Hepatocyte (in vitro differentiated cells): ENCODE measurements at regions not wholly inside any gene's neighbourhood (a gene's known extent, or its start where the extent isn't known, plus 50 kb on each side); places are given as distances from the start of the nearest gene placed in this dataset.

ENCODE experiments used
- DNase-seq: peaks from one replicate; pipeline ENCODE4 v3.0.0-alpha.2; 2016; ENCODE audit warnings: low spot score
- H2AFZ ChIP-seq: fragments of 200-600 bp; sonication (generic); 2 replicates; pipeline ENCODE4 v1.6.0; 2016; ENCODE audit warnings: antibody characterized with exemption, mild to moderate bottlenecking
- H3K27ac ChIP-seq: fragments of 200-600 bp; sonication (generic); 2 replicates; pipeline ENCODE4 v1.5.1; 2016; ENCODE audit warnings: mild to moderate bottlenecking
- H3K27me3 ChIP-seq: fragments of 200-600 bp; sonication (generic); 2 replicates; pipeline ENCODE4 v1.6.1; 2016
- H3K36me3 ChIP-seq: fragments of 200-600 bp; sonication (generic); replicated peaks from 2 replicates; pipeline ENCODE4 v1.5.1; 2016; ENCODE audit warnings: low read depth; ENCODE audit not compliant: insufficient read depth
- H3K4me1 ChIP-seq: fragments of 200-600 bp; sonication (generic); 2 replicates; pipeline ENCODE4 v1.5.1; 2016; ENCODE audit warnings: mild to moderate bottlenecking, moderate library complexity; ENCODE audit not compliant: insufficient read depth
- H3K4me2 ChIP-seq: fragments of 200-600 bp; sonication (generic); 2 replicates; pipeline ENCODE4 v1.6.0; 2016
- H3K4me3 ChIP-seq: fragments of 200-600 bp; sonication (generic); 2 replicates; pipeline ENCODE4 v1.5.1; 2016; ENCODE audit warnings: mild to moderate bottlenecking
- H3K79me2 ChIP-seq: fragments of 200-600 bp; sonication (generic); 2 replicates; pipeline ENCODE4 v1.6.0; 2017; ENCODE audit warnings: mild to moderate bottlenecking
- H3K9me2 ChIP-seq: fragments of 200-600 bp; sonication (generic); replicated peaks from 2 replicates; pipeline ENCODE4 v1.6.0; 2017; ENCODE audit warnings: mild to moderate bottlenecking; ENCODE audit not compliant: insufficient read depth
- H3K9me3 ChIP-seq: fragments of 200-600 bp; sonication (generic); 2 replicates; pipeline ENCODE4 v1.5.1; 2016; ENCODE audit warnings: low read depth, mild to moderate bottlenecking
- H4K20me1 ChIP-seq: fragments of 200-600 bp; sonication (generic); 2 replicates; pipeline ENCODE4 v1.6.0; 2016; ENCODE audit warnings: mild to moderate bottlenecking; ENCODE audit not compliant: insufficient read depth, poor library complexity, severe bottlenecking
- CTCF ChIP-seq: fragments of 200-600 bp; sonication (generic); IDR thresholded peaks from 2 replicates; pipeline ENCODE4 v1.5.1; 2016; ENCODE audit warnings: antibody characterized with exemption, mild to moderate bottlenecking; ENCODE audit not compliant: poor library complexity
- EZH2 ChIP-seq: fragments of 200-600 bp; sonication (generic); IDR thresholded peaks from 2 replicates; pipeline ENCODE4 v1.6.1; 2016; ENCODE audit warnings: antibody characterized with exemption, mild to moderate bottlenecking, borderline replicate concordance
- EZH2phosphoT487 ChIP-seq: fragments of 200-600 bp; sonication (generic); IDR thresholded peaks from one replicate; pipeline ENCODE4 v1.6.1; 2018; ENCODE audit warnings: antibody characterized with exemption, mild to moderate bottlenecking, low read depth, moderate library complexity; ENCODE audit not compliant: unreplicated experiment, severe bottlenecking
- WGBS: methylation state at CpG from one replicate; pipeline ENCODE4 v1.1.6; 2016; ENCODE audit warnings: low lambda C conversion rate; ENCODE audit errors: missing lambda C conversion rate; 5-methylcytosine and 5-hydroxymethylcytosine counted together

- Histone ChIP-seq H3K9me3 (no peaks in the 10 kb centered on the region), H3K4me3 (no peak overlapping the region), H2AFZ (no peak overlapping the region), H3K27ac (no peak overlapping the region), H3K36me3 (no peaks in the 10 kb centered on the region), H3K79me2 (no peaks in the 10 kb centered on the region), H3K4me1 (no peaks in the 10 kb centered on the region), H3K4me2 (no peak overlapping the region), H4K20me1 (no peaks in the 10 kb centered on the region), H3K27me3 (peaks cover 6% of the 10 kb centered on the region), H3K9me2 (no peaks in the 10 kb centered on the region)
- 85% methylated on average over 10 of the region's 10 CpGs for WGBS
- TF ChIP-seq CTCF = no peak
- TF ChIP-seq EZH2phosphoT487 = no peak
- TF ChIP-seq EZH2 = no peak
- DNase-seq = no peak
Measured at GRCh38 chr7:98703916-98704315, 86.8 kb downstream of the NPTX2 start.

GRCh38 chr7:98705626-98706025 is 88.5 kb downstream of the NPTX2 start:
- no peak for DNase-seq

GRCh38 chr7:98707076-98707475 is 90.0 kb downstream of the NPTX2 start:
- Histone ChIP-seq H3K4me2 (no peak overlapping the region), H3K9me3 (no peaks in the 10 kb centered on the region), H3K36me3 (no peaks in the 10 kb centered on the region), H3K27me3 (peaks cover 6% of the 10 kb centered on the region), H3K4me1 (no peaks in the 10 kb centered on the region), H4K20me1 (no peaks in the 10 kb centered on the region), H3K4me3 (no peak overlapping the region), H3K9me2 (no peaks in the 10 kb centered on the region), H2AFZ (no peak overlapping the region), H3K27ac (no peak overlapping the region), H3K79me2 (no peaks in the 10 kb centered on the region)
- TF ChIP-seq EZH2 (no peak), EZH2phosphoT487 (no peak), CTCF (no peak)
- 82% methylated on average over 4 of the region's 4 CpGs for whole genome bisulfite sequencing
- no peak for DNase-seq

More at GRCh38 chr7:98705626-98706025, 88.5 kb downstream of the NPTX2 start:
- Histone ChIP-seq H2AFZ (no peak overlapping the region), H3K27ac (no peak overlapping the region), H3K79me2 (no peaks in the 10 kb centered on the region), H3K4me2 (no peak overlapping the region), H3K9me2 (no peaks in the 10 kb centered on the region), H3K4me3 (no peak overlapping the region), H3K4me1 (no peaks in the 10 kb centered on the region), H3K27me3 (peaks cover 6% of the 10 kb centered on the region), H3K9me3 (no peaks in the 10 kb centered on the region), H4K20me1 (no peaks in the 10 kb centered on the region), H3K36me3 (no peaks in the 10 kb centered on the region)
- 71% methylated on average over 14 of the region's 14 CpGs for WGBS
- no peak for TF ChIP-seq CTCF
- no peak for TF ChIP-seq EZH2phosphoT487
- no peak for TF ChIP-seq EZH2

GRCh38 chr7:98711945-98712344 is 94.9 kb downstream of the NPTX2 start:
- WGBS = 94% methylated on average over 10 of the region's 10 CpGs
- Histone ChIP-seq H3K79me2 (no peaks in the 10 kb centered on the region), H4K20me1 (no peaks in the 10 kb centered on the region), H3K4me3 (no peak overlapping the region), H3K36me3 (no peaks in the 10 kb centered on the region), H3K27me3 (peaks cover 6% of the 10 kb centered on the region), H3K4me1 (no peaks in the 10 kb centered on the region), H3K27ac (no peak overlapping the region), H3K9me2 (no peaks in the 10 kb centered on the region), H3K4me2 (no peak overlapping the region), H3K9me3 (no peaks in the 10 kb centered on the region), H2AFZ (no peak overlapping the region)
- DNase-seq = no peak
- TF ChIP-seq EZH2phosphoT487 = no peak
- TF ChIP-seq CTCF = no peak
- TF ChIP-seq EZH2 = no peak
